ENCODE measurements at regions not wholly inside any gene's neighbourhood (a gene's known extent, or its start where the extent isn't known, plus 50 kb on each side); places are given as distances from the start of the nearest gene placed in this dataset.

- CTCF ChIA-PET: no interaction called here
- Histone ChIP-seq H3K4me1 (ENCODE audit: control insufficient read depth, insufficient read depth, low read length) (peaks cover 2% of the 10 kb centered on the region; the same call in 1 of the 2 replicates), H2AFZ (replicated peaks; ENCODE audit: low read length, poor library complexity) (no peak overlapping the region), H3K4me2 (ENCODE audit: low read depth, low read length) (no peak overlapping the region), H3K9ac (ENCODE audit: low read depth, low read length) (no peak overlapping the region), H4K5ac (ENCODE audit: low read depth, low read length) (no peak overlapping the region), H3K56ac (ENCODE audit: extremely low read depth, insufficient read depth, low read length) (no peak overlapping the region), H2BK120ac (ENCODE audit: low read depth, low read length) (no peak overlapping the region), H3K4ac (ENCODE audit: low read depth, low read length) (no peak overlapping the region), H3K18ac (ENCODE audit: low read depth, low read length) (no peak overlapping the region), H2BK15ac (ENCODE audit: low read depth, low read length) (no peak overlapping the region), H3K36me3 (ENCODE audit: control insufficient read depth, insufficient read depth, low read length) (no peaks in the 10 kb centered on the region), H3K9me1 (ENCODE audit: insufficient read depth, low read length) (no peaks in the 10 kb centered on the region), H2BK5ac (ENCODE audit: low read depth, low read length, poor library complexity, severe bottlenecking) (no peak overlapping the region), H2AK5ac (ENCODE audit: low read depth, low read length) (no peak overlapping the region), H3K9me3 (ENCODE audit: control insufficient read depth, insufficient read depth, low read length) (no peaks in the 10 kb centered on the region), H3K27ac (ENCODE audit: insufficient read depth, low read length) (no peak overlapping the region), H4K8ac (ENCODE audit: low read depth in 2 of 2, low read length in 2 of 2) (no peak overlapping the region), H2AK9ac (replicated peaks; ENCODE audit: low read depth, low read length, poor library complexity) (no peak overlapping the region), H2BK20ac (ENCODE audit: low read depth, low read length) (no peak overlapping the region), H3K23ac (ENCODE audit: low read depth, low read length) (no peak overlapping the region), H4K91ac (ENCODE audit: insufficient read depth, low read depth, low read length) (no peak overlapping the region), H4K20me1 (ENCODE audit: insufficient read depth, low read length) (no peaks in the 10 kb centered on the region), H3K14ac (replicated peaks; ENCODE audit: low read depth, low read length) (no peak overlapping the region), H3K27me3 (ENCODE audit: control insufficient read depth, insufficient read depth, low read length) (no peaks in the 10 kb centered on the region), H3K4me3 (ENCODE audit: insufficient read depth, low read depth, low read length) (no peak overlapping the region), H3K79me1 (ENCODE audit: low read depth in 1 of 2, low read length in 2 of 2) (no peaks in the 10 kb centered on the region)
- no peak for TF ChIP-seq RCOR1 (IDR thresholded peaks at IDR 0.05; ENCODE audit: insufficient replicate concordance, low read length)
- peak; percentile 29; the same call in 1 of the 2 replicates for TF ChIP-seq CEBPB (IDR thresholded peaks at IDR 0.05; ENCODE audit: low read depth, low read length)
- TF ChIP-seq SMC3 (IDR thresholded peaks at IDR 0.05; ENCODE audit: low read depth, low read length): no peak
- no peak for TF ChIP-seq ELK1 (IDR thresholded peaks at IDR 0.05; ENCODE audit: borderline replicate concordance, low read depth, low read length)
- BruUV-seq (replicated peaks): no TSS peak
- POLR2A ChIA-PET (ENCODE audit: unreplicated experiment): no interaction called here
- ATAC-seq (ENCODE audit: low read depth): no peak
- dilution Hi-C loops (cut with HindIII; ENCODE audit: low sequenced_read_pairs, unreplicated experiment): no loop called here
- WGBS, 2 experiments (ENCODE audit: extremely low coverage in 2 of 2, insufficient read length in 1 of 2): no CpG with 5 or more reads among the region's 3 CpGs
- no peak for DNase-seq
- in situ Hi-C loops (cut with MboI; ENCODE audit: low sequenced_read_pairs): no loop called here
- intact Hi-C loops (cut with micrococcal nuclease): no loop called here
Observed at GRCh38 chr2:19009510-19009909, 348.9 kb downstream of the OSR1 start.

All from IMR-90 (cell line).